Cardiac septum (tissue), 1 donor: ENCODE measurements at regions not wholly inside any gene's neighbourhood (a gene's known extent, or its start where the extent isn't known, plus 50 kb on each side); places are given as distances from the start of the nearest gene placed in this dataset.

Experiments
- DNase-seq: peaks from one replicate; pipeline ENCODE4 v3.0.0-alpha.2; 2020; ENCODE audit warnings: low spot score
- intact Hi-C: fragments of 100-400 bp; cut with DNase I; formaldehyde crosslinking; loops from one replicate; pipeline ENCODE4 v1.14.0; 2022
- donor health status: DM: no; HTN: no; CAD: no.

- intact Hi-C loops = loop anchor here (10.0 kb wide), 1 partner anchor 289 kb away; the partner anchor contains the start of genes CENPB and SPEF1
- no peak for DNase-seq
Observed at GRCh38 chr20:4073852-4074741, 58.7 kb upstream of the RNF24 start.

- peak; percentile 19 for DNase-seq
Observed at GRCh38 chr20:4071178-4071693, 55.9 kb upstream of the RNF24 start.

DNA sequence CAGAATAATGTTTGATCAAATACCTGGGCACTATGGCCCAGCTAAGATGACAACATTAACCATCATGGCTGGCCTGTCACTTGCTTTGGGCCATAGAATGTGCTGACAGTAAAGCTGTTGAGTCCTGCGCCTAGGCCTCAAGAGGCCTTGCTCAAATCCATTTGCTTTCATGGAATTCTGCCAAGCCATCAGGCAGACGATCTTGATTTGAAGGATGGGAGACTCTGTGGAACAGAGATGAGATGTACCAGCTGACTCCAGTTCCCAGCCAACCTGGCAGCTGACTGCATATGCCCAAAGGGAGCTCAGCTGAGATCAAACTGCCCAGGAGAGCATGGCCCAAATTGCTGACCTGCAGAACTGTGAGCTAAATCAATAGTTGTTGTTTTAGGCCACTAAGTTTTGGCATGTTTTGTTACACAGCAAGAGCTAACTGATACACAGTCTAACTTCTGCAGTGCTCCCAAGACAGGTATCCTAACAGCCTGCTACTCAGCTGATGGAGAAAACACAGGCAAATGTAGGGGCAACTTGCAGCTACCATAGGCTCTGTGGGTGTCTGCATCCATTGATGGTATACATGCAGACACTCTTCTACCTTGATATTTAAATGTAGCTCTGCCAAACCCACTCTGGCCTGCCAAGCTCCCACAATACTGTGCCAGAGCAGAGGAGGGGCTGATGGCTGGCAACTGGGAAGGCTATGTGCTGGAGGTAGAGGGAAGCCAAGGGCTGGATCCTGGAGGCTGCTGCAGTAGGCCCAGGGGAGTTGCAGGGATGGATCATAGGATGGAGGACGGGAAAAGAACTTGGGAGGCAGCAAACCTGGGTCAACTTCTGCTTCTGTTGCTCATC, 55.2 kb upstream of the RNF24 start:
- intact Hi-C loops = loop anchor here (10.0 kb wide), 1 partner anchor 286 kb away; the partner anchor contains the start of genes CENPB and SPEF1
- peak; percentile 63 for DNase-seq

More at GRCh38 chr20:4071178-4071693, 55.9 kb upstream of the RNF24 start:
- intact Hi-C loops = loop anchor here (10.0 kb wide), 1 partner anchor 286 kb away; the partner anchor contains the start of genes CENPB and SPEF1

DNA sequence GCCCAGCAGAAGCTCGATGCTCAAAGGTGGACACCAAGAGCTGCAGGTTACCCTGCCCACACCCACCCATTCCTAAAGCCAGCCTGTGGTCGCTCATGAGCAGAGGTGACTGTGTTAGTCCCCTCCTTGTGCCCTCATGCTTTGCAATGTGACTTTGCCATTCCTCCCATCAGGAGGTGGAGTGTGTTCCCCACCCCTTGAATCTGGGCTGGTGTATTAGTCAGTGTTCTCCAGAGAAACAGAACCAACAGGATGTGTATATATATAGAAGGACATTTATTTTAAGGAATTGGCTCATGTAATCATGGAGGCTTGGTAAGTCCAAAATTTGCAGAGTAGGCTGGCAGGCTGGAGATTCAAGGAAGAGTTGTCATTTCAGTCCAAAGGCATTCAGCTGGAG, 54.4 kb upstream of the RNF24 start:
- intact Hi-C loops = loop anchor here (5.0 to 10.0 kb wide), 3 partner anchors 137 to 355 kb away; partner anchors contain the start of genes CENPB, SIGLEC1 and SPEF1
- DNase-seq = peak; percentile 29

GRCh38 chr20:4068708-4069107, 53.4 kb upstream of the RNF24 start:
- DNase-seq = peak; percentile 55
- intact Hi-C loops = loop anchor here (5.0 to 10.0 kb wide), 2 partner anchors 136 to 354 kb away; partner anchors contain the start of gene SIGLEC1

- intact Hi-C loops = loop anchor here (5.0 to 10.0 kb wide), 2 partner anchors 135 to 353 kb away; partner anchors contain the start of gene SIGLEC1
- peak; percentile 74 for DNase-seq
Observed at GRCh38 chr20:4067600-4068261, 52.4 kb upstream of the RNF24 start.

GRCh38 chr20:4066551-4066950, 51.2 kb upstream of the RNF24 start:
- no peak for DNase-seq
- intact Hi-C loops = loop anchor here (5.0 to 10.0 kb wide), 2 partner anchors 134 to 352 kb away; partner anchors contain the start of gene SIGLEC1

GRCh38 chr20:4065391-4065844, 50.1 kb upstream of the RNF24 start:
- intact Hi-C loops = loop anchor here (5.0 to 10.0 kb wide), 2 partner anchors 133 to 351 kb away; partner anchors contain the start of gene SIGLEC1

More at GRCh38 chr20:4065391-4065844, 50.1 kb upstream of the RNF24 start:
- no peak for DNase-seq
